ENCODE measurements at regions not wholly inside any gene's neighbourhood (a gene's known extent, or its start where the extent isn't known, plus 50 kb on each side); places are given as distances from the start of the nearest gene placed in this dataset.

DNA sequence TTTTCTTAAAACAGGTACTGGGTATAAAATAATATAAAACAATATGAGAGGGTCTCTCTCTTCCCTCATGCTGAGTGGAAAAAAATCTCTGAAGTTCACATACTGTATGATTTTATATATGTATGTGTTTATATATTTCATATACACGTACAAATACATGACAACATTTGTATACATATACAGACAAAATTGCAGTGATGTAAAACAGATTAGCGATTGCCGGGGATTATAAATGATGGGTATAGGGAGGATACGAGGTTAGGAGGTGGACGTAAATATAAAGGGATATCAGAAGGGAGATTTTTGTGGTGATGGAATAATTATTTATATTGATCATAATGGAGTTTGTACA is 194.8 kb upstream of the PRSS16 start:
- no peak for DNase-seq (ENCODE audit: low spot score)

DNA sequence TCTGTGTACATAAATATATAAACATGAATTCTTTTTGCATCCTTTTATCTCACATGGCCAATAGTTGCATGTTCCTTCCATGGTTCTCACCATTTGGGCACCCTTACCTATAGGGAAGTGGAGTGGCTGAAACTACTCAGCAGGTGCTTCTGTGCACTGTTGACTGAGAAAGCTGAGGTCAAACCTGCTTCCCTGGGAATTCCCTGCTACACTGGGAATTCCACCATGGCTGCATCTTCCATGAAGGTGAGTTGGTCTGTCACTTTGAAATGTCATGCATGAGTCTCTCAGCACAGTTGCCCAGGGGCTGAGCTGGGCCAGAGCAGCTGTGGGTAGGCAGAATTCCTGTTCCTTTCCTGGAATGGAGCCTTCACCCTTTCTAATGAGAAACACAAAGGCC is 193.8 kb upstream of the PRSS16 start:
- no peak for DNase-seq (ENCODE audit: low spot score)

GRCh38 chr6:27056615-27057014 is 190.9 kb upstream of the PRSS16 start:
- no peak for DNase-seq (ENCODE audit: low spot score)

- DNase-seq (ENCODE audit: low spot score), result no peak
These were observed 187.7 kb upstream of the PRSS16 start for GRCh38 chr6:27059621-27060425.

DNA sequence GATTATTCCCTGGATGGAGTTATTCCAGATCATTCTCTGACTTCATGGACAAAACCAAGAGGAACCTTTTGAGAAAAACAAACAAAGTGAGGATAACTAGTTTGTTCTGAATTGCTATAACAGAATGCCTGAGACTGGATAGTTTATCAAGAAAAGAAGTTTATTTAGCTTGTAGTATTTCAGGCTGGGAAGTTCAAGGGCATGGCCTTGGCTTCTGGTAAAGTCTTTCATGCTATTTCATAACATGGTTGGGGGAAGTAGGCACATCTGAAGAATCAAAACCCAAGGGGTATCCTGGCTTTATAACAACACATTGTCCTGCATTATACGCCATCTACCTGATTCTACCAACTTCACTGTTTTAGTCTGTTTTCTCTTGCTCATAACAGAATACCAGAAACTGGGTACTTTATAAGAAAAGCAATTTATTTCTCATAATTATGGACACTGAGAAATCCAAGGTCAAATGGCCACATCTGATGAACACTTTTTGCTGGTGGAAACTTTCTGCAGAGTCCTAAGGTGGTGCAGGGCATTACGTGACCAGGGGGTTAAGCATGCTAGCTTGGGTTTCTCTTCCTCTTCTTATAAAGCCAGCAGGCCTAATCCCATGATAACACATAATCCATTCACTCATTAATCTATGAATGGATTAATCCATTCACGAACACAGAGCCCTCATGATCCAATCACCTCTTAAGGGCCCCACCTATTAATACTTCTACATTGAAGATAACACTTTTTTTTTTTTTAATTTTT is 186.1 kb upstream of the PRSS16 start:
- DNase-seq (ENCODE audit: low spot score), result no peak

- no peak for DNase-seq (ENCODE audit: low spot score)
These were observed 184.7 kb upstream of the PRSS16 start for GRCh38 chr6:27062755-27063154.

GRCh38 chr6:27065183-27065582 is 182.3 kb upstream of the PRSS16 start:
- DNase-seq (ENCODE audit: low spot score), result no peak

- peak; percentile 27 for DNase-seq (ENCODE audit: low spot score)
These were observed 181.1 kb upstream of the PRSS16 start for GRCh38 chr6:27066381-27066780.

- no peak for DNase-seq (ENCODE audit: low spot score)
These were observed 180.7 kb upstream of the PRSS16 start for GRCh38 chr6:27066802-27067201.

DNA sequence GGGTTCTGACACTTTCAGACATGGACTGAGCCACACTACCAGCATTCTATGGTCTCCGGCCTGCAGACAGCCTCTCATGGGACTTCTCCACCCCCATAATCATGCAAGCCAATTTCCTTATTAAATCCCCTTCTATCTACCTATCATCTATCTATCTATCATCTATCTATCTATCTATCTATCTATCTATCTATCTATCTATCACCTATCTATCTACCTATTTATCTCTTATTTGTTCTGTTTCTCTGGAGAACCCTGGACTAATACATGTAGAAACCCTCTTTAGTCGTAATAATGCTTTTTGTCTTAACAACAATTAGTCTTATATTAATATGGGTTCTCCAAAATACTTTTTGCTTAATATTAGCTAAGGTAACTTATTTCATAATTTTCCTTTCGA is 174.1 kb upstream of the PRSS16 start:
- no peak for DNase-seq (ENCODE audit: low spot score)

GRCh38 chr6:27076116-27076515 is 171.4 kb upstream of the PRSS16 start:
- DNase-seq (ENCODE audit: low spot score), result no peak

GRCh38 chr6:27078734-27079357 is 168.7 kb upstream of the PRSS16 start:
- peak; percentile 69 for DNase-seq (ENCODE audit: low spot score)

GRCh38 chr6:27081188-27081587 is 166.3 kb upstream of the PRSS16 start:
- no peak for DNase-seq (ENCODE audit: low spot score)

DNA sequence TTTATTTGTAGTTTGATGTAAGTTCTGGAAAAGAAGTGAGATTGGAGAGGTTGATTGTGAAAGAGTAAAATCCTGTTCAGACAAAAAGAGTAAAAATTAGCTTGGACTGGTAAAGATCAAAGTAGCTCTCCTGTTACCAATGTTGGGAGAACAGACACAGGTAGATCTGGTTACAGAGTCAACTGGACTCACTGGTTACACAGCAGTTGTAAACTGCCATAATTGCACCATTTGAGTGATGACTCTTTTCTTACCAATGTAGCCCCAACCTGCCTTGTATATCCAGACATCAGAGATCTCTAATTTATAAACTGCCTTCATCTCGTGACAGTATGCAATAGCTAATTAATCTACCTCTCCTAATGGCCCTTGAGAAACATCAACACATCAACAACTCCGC is 165.6 kb upstream of the PRSS16 start:
- no peak for DNase-seq (ENCODE audit: low spot score)

GRCh38 chr6:27088068-27088467 is 159.4 kb upstream of the PRSS16 start:
- DNase-seq (ENCODE audit: low spot score), result no peak

- peak; percentile 69 for DNase-seq (ENCODE audit: low spot score)
These were observed 155.7 kb upstream of the PRSS16 start for GRCh38 chr6:27091661-27092315.

GRCh38 chr6:27092316-27092692 is 155.2 kb upstream of the PRSS16 start:
- no peak for DNase-seq (ENCODE audit: low spot score)

- DNase-seq (ENCODE audit: low spot score), result no peak
These were observed 151.6 kb upstream of the PRSS16 start for GRCh38 chr6:27095914-27096313.

GRCh38 chr6:27096834-27097511 is 150.5 kb upstream of the PRSS16 start:
- peak; percentile 67 for DNase-seq (ENCODE audit: low spot score)

GRCh38 chr6:27098956-27099355 is 148.5 kb upstream of the PRSS16 start:
- DNase-seq (ENCODE audit: low spot score), result no peak

GRCh38 chr6:27100921-27101320 is 146.6 kb upstream of the PRSS16 start:
- no peak for DNase-seq (ENCODE audit: low spot score)

DNA sequence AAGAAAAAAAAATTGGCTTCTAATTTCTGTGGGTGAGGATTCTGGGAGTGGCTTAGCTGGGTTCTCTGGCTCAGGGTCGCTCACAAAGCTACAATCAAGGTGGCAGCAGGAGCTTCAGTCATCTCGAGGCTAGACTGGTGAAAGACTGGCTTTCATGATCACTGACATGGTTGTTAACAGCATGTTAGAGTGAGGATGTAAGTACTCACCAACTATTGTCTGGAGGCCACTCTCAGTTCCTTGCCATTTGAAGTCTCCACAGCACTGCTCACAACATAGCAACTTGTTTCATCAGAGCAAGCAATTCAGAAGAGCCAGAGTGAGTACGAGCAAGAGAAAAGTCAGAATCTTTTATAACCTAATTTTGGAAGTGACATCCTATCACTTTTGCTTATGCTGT is 145.7 kb upstream of the PRSS16 start:
- DNase-seq (ENCODE audit: low spot score), result no peak
